ENCODE measurements at regions not wholly inside any gene's neighbourhood (a gene's known extent, or its start where the extent isn't known, plus 50 kb on each side); places are given as distances from the start of the nearest gene placed in this dataset.

- TF ChIP-seq CTCF (IDR thresholded peaks at IDR 0.05): no peak
- TF ChIP-seq POLR2A (IDR thresholded peaks at IDR 0.05): no peak
- no peak for TF ChIP-seq POLR2AphosphoS5 (IDR thresholded peaks at IDR 0.05)
- TF ChIP-seq EP300 (IDR thresholded peaks at IDR 0.05): no peak
Measured at GRCh38 chr15:96213896-96214295, 116.6 kb upstream of the NR2F2 start.

All from suprapubic skin (tissue), 4 donors.